ENCODE measurements at regions not wholly inside any gene's neighbourhood (a gene's known extent, or its start where the extent isn't known, plus 50 kb on each side); places are given as distances from the start of the nearest gene placed in this dataset.
"Not testable (repeated sequence)": the region's sequence is repeated elsewhere in the genome, so short reads cannot be mapped to it uniquely, and the experiment has no call there.

DNA sequence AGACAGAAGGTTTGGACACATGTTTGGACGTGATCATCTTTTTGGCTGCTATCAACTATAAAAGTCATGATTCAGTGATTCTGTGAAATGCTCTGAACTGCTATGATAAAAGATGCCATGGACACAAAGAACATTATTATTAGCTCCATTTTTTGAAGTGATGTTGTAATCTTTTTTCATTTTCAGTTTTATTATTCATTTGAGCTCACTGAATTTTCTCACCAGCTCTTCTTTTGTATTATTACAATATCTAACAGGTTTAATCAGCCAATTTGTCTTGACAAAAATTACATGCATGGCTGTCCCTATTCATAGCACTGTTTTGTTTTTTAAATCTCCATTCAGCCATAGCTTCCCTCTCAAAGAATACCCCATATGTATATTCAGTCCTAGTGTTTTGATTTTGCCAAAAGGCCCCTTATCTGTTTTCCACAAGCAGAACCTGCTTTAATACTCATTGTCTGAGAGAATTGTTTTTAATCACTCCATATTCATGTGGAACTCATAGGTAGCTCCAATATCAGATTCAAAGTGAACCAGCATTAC, 314.0 kb upstream of the FAM98A start:
- DNase-seq = no peak

- no peak for DNase-seq
Observed at GRCh38 chr2:33911327-33911726, 312.2 kb upstream of the FAM98A start.

GRCh38 chr2:33909945-33910695, 311.0 kb upstream of the FAM98A start:
- no peak for DNase-seq

GRCh38 chr2:33907866-33908265, 308.8 kb upstream of the FAM98A start:
- DNase-seq = no peak

GRCh38 chr2:33906129-33906528, 307.0 kb upstream of the FAM98A start:
- not testable (repeated sequence) for DNase-seq

DNA sequence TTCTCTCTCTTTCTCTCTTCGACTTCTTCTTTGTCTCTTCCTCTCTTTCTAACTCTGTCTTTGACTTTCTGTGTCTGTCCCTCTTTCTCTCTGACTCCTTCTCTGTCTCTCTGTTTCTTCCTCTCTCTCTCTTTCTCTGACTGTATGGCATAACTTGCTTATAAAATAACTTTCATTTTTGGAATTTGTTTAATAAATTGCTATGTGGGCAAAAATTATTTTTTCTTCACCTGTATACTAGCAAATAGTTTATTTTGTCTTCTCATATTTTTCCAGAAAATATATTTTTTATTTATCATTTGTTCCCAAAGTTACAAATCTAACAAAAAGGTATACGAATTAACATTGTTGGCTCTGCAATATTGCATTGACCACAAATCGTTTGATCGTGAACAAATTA, 305.7 kb upstream of the FAM98A start:
- no peak for DNase-seq

DNA sequence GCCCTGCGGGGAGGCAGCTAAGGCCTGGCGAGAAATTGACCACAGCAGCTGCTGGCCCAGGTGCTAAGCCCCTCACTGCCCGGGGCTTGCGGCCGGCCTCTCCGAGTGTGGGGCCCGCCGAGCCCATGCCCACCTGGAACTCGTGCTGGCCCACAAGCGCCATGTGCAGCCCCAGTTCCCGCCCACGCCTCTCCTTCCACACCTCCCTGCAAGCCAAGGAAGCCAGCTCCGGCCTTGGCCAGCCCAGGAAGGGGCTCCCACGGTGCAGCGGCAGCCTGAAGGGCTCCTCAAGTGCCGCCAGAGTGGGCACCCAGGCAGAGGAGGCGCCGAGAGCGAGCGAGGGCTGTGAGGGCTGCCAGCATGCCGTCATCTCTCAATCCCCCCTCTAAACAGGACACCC, 304.6 kb upstream of the FAM98A start:
- no peak for DNase-seq

DNA sequence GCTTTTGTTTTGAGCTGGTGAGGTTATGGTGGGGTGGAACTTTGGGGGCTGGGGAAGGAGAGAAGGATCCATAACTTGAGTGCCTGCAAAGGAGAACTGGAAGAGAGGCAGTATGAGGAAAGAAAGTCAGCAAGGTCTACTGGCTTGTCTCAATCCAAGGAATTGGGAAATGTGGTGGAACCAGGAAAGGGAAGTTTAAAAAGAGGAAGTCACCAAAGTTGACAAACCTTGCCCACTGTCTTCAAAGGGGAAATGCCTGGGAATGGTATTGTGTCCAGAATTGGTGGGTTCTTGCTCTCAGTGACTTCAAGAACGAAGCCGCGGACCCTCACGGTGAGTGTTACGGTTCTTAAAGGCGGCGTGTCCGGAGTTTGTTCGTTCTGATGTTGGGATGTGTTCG, 304.1 kb upstream of the FAM98A start:
- no peak for DNase-seq

GRCh38 chr2:33900610-33901009, 301.5 kb upstream of the FAM98A start:
- no peak for DNase-seq

- DNase-seq = no peak
Observed at GRCh38 chr2:33897741-33898140, 298.6 kb upstream of the FAM98A start.

GRCh38 chr2:33893824-33894223, 294.7 kb upstream of the FAM98A start:
- DNase-seq = no peak

DNA sequence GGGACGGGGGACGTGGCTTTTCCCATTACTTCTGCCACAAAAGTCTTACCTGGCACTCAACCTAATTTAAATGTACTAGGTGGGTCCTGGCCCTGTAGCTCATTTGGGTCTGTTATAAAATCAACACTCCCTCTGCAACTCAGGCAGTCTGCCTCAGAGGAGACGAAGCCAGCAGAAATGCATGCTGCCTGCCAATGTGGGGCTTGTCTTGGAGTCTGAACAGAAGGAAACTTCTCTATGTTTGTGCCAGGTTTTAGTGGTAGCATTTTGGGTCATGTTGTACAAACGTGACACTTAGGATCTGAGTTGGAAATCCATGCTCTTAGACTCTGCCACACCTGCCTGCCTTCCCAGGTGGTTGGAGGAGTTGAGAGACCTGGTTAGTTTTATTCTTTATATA, 292.5 kb upstream of the FAM98A start:
- DNase-seq = no peak

DNA sequence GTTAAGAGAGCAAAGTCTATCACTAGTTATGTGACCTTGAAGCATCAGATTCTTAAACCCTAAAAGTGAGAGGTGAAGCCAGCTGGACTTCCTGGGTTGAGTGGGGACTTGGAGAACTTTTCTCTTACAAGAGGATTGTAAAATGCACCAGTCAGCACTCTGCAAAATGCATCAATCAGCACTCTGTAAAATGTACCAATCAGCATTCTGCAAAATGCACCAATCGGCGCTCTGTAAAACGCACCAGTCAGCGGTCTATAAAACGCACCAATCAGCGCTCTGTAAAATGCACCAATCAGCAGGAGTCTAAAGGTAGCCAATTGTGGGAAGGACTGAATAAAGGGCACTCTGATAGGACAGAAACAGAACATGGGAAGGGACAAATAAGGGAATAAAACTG, 291.6 kb upstream of the FAM98A start:
- no peak for DNase-seq

DNA sequence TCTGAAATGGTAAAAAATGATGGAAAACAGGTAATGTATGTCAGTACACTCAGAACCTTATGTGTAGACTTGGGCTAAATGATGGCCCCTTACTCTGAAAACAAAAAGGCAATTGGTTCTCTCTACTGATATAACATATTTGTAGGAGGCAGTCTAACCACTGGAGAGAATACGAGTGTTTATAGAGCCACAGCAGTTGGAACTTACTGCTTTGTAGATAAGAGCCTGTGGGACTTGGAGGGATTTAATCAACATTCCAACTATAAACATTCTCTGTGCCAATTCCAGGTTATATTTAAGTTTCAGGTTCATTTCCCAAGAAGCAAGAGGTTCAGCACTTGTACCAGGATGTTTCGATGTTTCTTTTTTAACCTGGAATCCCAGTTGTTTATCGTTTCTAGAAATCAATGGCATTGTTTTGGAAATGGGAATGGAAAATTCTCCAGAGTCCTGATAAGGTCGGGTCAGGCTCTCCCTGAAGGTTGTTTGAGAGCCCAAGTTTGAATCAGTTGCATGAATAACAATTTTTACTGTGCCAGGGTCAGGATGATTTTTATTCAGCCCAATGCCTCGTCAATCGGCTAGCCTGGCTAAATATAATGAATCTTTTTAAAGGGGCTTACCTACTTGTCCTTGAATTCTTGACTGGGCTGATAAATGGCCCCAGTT, 278.4 kb upstream of the FAM98A start:
- no peak for DNase-seq

- DNase-seq = no peak
Observed at GRCh38 chr2:33873076-33873605, 274.0 kb upstream of the FAM98A start.

- DNase-seq = no peak
Observed at GRCh38 chr2:33859811-33860461, 260.8 kb upstream of the FAM98A start.

GRCh38 chr2:33859176-33859575, 260.1 kb upstream of the FAM98A start:
- DNase-seq = no peak

DNA sequence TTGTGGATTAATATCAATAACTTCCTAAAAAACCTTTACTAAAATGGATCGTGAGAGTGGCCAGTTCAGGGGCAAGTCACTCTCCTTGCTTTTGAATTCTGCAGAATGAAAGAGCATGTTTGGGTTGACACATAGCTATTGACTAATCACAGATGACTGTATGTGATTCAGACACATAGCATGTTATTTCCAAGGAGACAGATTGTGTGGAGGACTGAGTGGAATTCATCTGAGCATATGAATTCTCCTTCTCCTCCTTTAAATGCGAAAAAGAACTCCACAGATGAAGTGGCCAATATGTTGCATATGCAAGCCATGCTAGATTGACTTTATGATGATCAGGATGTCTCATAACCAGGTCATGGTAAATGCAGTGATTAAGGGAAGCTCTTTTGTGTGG, 249.4 kb upstream of the FAM98A start:
- DNase-seq = no peak

- DNase-seq = no peak
Observed at GRCh38 chr2:33839791-33840190, 240.7 kb upstream of the FAM98A start.

GRCh38 chr2:33836628-33837027, 237.5 kb upstream of the FAM98A start:
- DNase-seq = no peak

- DNase-seq = no peak
Observed at GRCh38 chr2:33835911-33836310, 236.8 kb upstream of the FAM98A start.

- no peak for DNase-seq
Observed at GRCh38 chr2:33822964-33823363, 223.9 kb upstream of the FAM98A start.

- DNase-seq = no peak
Observed at GRCh38 chr2:33812707-33813106, 213.6 kb upstream of the FAM98A start.
